ENCODE measurements at regions not wholly inside any gene's neighbourhood (a gene's known extent, or its start where the extent isn't known, plus 50 kb on each side); places are given as distances from the start of the nearest gene placed in this dataset.

GRCh38 chr10:33878238-33878786, 543.8 kb upstream of the NRP1 start:
- no peak overlapping the region for H2BK12ac ChIP-seq (ENCODE audit: insufficient read length, low read depth, low read length)
- Mint-ChIP-seq H3K36me3 (ENCODE audit: insufficient read depth in 1 of 3, low read depth in 3 of 3) (no peaks in the 10 kb centered on the region), H3K27me3 (ENCODE audit: low read depth) (no peaks in the 10 kb centered on the region), H3K27ac (no peak overlapping the region), H3K9me3 (no peaks in the 10 kb centered on the region; a peak in 1 of 5 replicates), H3K4me3 (no peak overlapping the region), H3K4me1 (peaks cover 4 to 6% of the 10 kb centered on the region in 2 experiments; a peak in 3 of 4 replicates)
- H4K5ac ChIP-seq (ENCODE audit: insufficient read length, low read depth, low read length): no peak overlapping the region
- H4K20me1 ChIP-seq (ENCODE audit: control insufficient read depth, insufficient read depth, insufficient read length): no peaks in the 10 kb centered on the region
- no peak overlapping the region for H3K56ac ChIP-seq (ENCODE audit: insufficient read length, low read depth, low read length)
- no peak overlapping the region for H4K8ac ChIP-seq (replicated peaks; ENCODE audit: insufficient read length, low read depth, low read length)
- no peak overlapping the region for H3K9ac ChIP-seq (ENCODE audit: extremely low read depth, insufficient read length, low read length)
- H4K91ac ChIP-seq (ENCODE audit: insufficient read length, low read depth, low read length): no peak overlapping the region
- no peaks in the 10 kb centered on the region for H3K27me3 ChIP-seq (ENCODE audit: insufficient read depth, low read length)
- no peak overlapping the region for H3K4me2 ChIP-seq (ENCODE audit: insufficient read depth, insufficient read length, low read length)
- no peak overlapping the region for H2BK20ac ChIP-seq (ENCODE audit: low read depth, low read length, poor library complexity, severe bottlenecking)
- H2AK5ac ChIP-seq (ENCODE audit: insufficient read length, low read length): no peak overlapping the region
- H2BK5ac ChIP-seq (ENCODE audit: insufficient read length, low read length): no peak overlapping the region
- WGBS (ENCODE audit: extremely low coverage, insufficient read length, low lambda C conversion rate): no CpG with 5 or more reads among the region's 10 CpGs
- no peak overlapping the region for H3K4ac ChIP-seq (ENCODE audit: low read depth, low read length)
- no peaks in the 10 kb centered on the region for H3K4me1 ChIP-seq (ENCODE audit: insufficient read depth, low read length)
- H2BK120ac ChIP-seq (ENCODE audit: low read depth, low read length, poor library complexity, severe bottlenecking): no peak overlapping the region
- H3K14ac ChIP-seq (ENCODE audit: insufficient read depth, low read length): no peak overlapping the region
- TF ChIP-seq CTCF (conservative IDR thresholded peaks at IDR 0.05): no peak
- DNase-seq: no peak
- no peaks in the 10 kb centered on the region for H3K79me2 ChIP-seq (ENCODE audit: insufficient read depth, low read length)
- H3K27ac ChIP-seq (ENCODE audit: insufficient read length, low read depth, low read length): no peak overlapping the region
- no peak overlapping the region for H2BK15ac ChIP-seq (ENCODE audit: low read depth, low read length)
- no peak overlapping the region for H2AFZ ChIP-seq (ENCODE audit: low read length)
- H3K23me2 ChIP-seq (ENCODE audit: insufficient read length, low read depth, low read length, poor library complexity, severe bottlenecking): no peaks in the 10 kb centered on the region
- no peaks in the 10 kb centered on the region for H3K9me3 ChIP-seq (ENCODE audit: control insufficient read depth, low read depth, low read length)
- no peak overlapping the region for H3K18ac ChIP-seq (ENCODE audit: insufficient read length, low read depth, low read length)
- no peak overlapping the region for H3K23ac ChIP-seq (ENCODE audit: insufficient read length, low read depth, low read length)
- no peak overlapping the region for H3T11ph ChIP-seq (ENCODE audit: low read length)
- H3K79me1 ChIP-seq (ENCODE audit: insufficient read depth, low read depth, low read length, poor library complexity, severe bottlenecking): no peaks in the 10 kb centered on the region

Measured in H9 (cell line).